Fibroblast of pulmonary artery (primary cell): ENCODE measurements at regions not wholly inside any gene's neighbourhood (a gene's known extent, or its start where the extent isn't known, plus 50 kb on each side); places are given as distances from the start of the nearest gene placed in this dataset.

Experiments used
- DNase-seq: peaks from one replicate; pipeline ENCODE4 v3.0.0-alpha.2; 2010; ENCODE audit warnings: low read depth
- H3K4me3 ChIP-seq: replicated peaks from 2 replicates; pipeline ENCODE4 v1.5.1; 2011; ENCODE audit warnings: low read depth, mild to moderate bottlenecking, control low read depth, low read length, moderate library complexity
- TF ChIP-seq, protein P1 (sequence below): IDR thresholded peaks from 2 replicates; pipeline ENCODE4 v1.5.1; 2011; ENCODE audit warnings: mild to moderate bottlenecking, control low read depth, low read length, inconsistent platforms; ENCODE audit errors: missing control alignments

DNA sequence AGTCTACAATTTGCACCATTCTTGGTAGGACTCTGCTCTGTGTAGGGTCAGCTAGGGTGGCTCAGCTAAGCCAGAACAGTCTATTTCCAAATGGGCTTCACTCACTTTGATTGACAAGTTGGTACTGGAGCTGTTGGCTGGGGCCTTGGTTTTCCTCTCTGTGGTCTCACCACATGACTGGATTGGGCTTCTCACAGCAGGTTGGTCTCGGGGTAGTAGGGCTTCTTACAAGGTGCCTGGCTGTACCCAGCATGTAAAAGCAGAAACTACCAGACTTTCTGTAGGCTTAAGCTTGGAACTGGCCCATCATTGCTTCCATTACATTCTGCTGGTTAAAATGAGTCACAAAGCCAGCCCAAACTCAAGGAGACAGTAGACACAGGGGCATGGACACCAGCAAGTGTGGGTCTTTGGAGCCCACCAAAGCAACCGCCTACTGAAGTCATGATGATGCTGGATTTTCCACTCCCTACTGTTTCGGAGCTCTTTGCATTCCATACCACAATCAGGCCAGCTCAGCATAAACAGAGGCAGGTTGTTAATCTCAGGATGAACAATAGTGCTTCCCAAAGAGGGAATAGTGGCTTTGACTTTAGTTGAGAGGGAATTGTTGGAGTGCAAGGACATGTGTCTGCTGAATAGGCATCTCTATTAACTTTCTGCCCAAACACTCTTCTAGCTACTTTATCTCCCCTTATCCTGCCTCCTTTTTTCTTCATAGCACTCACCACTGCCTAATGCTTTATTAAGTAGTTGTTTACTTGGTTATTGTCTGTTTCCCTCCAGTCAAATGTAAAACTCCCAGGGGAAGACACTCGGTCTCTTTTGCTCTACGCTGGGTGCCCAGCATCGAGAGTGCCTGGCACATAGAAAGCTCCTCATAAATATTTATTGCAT lies 78.0 kb upstream of the RARB start:
- DNase-seq: no peak
- TF ChIP-seq, protein P1, sequence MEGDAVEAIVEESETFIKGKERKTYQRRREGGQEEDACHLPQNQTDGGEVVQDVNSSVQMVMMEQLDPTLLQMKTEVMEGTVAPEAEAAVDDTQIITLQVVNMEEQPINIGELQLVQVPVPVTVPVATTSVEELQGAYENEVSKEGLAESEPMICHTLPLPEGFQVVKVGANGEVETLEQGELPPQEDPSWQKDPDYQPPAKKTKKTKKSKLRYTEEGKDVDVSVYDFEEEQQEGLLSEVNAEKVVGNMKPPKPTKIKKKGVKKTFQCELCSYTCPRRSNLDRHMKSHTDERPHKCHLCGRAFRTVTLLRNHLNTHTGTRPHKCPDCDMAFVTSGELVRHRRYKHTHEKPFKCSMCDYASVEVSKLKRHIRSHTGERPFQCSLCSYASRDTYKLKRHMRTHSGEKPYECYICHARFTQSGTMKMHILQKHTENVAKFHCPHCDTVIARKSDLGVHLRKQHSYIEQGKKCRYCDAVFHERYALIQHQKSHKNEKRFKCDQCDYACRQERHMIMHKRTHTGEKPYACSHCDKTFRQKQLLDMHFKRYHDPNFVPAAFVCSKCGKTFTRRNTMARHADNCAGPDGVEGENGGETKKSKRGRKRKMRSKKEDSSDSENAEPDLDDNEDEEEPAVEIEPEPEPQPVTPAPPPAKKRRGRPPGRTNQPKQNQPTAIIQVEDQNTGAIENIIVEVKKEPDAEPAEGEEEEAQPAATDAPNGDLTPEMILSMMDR: no peak
- H3K4me3 ChIP-seq: no peak overlapping the region

DNA sequence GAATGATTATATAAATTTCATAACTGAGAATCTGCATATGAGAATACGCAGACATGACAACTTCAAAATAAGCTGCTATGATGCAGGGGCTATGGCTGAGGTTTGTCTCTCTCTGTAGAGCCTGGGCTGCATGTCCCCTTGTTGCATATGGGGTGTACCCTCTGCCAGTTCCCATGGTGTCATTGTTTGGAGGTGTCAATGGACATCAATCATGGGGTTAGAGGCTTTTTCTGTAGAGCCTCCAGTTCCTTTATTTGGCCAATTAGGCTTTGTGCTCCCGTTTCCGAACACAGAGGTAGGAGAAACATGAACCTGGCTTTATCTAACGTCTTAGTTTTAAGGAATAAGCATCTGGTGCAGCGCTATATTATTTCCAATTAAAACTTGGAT lies 77.3 kb upstream of the RARB start:
- no peak overlapping the region for H3K4me3 ChIP-seq
- TF ChIP-seq, protein P1: no peak

DNA sequence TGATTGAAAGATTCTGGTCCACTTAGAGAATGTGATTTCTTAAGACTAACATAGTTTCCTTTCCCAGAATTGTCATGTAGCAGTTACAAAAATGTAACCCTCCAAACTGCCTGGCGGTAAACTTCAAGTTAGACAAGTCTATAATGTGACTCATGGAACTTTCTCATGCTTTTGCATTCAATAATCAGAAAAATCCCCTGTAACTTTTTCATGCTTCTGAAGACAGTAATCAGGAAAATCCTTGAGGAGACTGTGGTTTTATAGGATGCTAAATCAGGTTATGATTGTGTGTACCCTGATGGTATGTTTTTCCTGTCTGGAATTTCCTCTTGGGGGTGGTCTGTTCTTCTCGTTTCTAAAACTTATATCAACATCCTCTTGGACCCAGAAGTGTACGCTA lies 74.0 kb upstream of the RARB start:
- peak; percentile 8 for DNase-seq
- no peak overlapping the region for H3K4me3 ChIP-seq
- TF ChIP-seq, protein P1: no peak

More for the DNA sequence above, 77.3 kb upstream of the RARB start:
- no peak for DNase-seq

DNA sequence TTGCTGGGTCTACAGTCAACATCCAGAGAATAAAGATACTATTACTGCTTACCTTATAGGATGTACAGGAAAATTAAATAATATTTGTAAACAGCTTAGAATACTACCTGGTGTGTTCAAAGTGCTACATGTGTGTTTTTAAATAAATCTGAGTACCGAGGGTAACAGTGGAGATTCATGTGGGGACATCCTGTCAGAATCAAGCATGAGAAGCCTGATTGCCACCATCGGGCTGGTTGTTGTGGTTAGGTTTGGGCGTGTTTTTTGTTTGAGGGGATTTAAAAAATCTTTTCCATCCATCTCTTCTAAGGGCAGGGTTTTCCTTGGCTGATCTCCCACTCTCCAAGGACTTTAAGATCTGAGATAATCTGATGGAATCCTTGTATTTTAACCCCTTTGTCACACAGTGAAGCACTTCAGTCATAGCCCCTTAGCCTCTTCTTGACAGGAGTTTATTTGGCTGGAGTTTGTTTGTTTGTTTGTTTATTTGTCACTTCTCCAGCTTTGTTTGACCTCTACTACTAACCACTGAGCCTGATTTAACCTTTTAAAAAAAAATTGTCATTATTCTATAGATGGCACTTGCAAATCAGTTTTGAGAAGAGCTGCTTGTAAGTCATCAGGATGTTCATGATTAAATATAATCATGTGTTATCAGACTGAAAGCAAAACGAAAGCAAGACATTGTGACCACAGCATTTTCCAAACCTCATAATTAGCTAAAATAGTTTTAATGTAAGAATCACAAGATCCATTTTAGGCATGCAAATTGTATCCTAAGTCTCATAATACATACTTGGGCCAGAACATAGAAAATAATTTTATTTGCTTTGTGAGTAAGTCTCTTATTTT lies 72.8 kb upstream of the RARB start:
- TF ChIP-seq, protein P1: no peak
- no peak overlapping the region for H3K4me3 ChIP-seq
- DNase-seq: no peak

DNA sequence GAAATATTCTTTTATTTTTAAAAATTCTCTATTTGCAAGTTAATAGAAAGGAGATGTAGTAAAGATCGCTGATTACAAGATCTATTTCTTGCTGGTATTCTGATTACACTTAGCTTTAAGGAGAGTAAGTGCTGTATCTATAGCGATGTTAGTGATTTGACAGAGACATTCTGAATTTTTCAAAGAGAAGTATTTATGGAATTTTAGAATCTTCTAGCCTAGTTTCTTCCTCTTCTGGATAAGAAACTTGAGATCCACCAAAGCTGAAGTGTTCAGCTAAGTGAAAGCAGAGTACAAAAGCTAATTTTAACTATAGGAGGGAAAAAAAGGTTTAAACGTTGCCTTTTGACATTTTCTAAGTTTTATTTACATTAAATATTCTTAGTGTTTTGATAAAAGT lies 72.1 kb upstream of the RARB start:
- H3K4me3 ChIP-seq: no peak overlapping the region
- TF ChIP-seq, protein P1: no peak
- DNase-seq: no peak

DNA sequence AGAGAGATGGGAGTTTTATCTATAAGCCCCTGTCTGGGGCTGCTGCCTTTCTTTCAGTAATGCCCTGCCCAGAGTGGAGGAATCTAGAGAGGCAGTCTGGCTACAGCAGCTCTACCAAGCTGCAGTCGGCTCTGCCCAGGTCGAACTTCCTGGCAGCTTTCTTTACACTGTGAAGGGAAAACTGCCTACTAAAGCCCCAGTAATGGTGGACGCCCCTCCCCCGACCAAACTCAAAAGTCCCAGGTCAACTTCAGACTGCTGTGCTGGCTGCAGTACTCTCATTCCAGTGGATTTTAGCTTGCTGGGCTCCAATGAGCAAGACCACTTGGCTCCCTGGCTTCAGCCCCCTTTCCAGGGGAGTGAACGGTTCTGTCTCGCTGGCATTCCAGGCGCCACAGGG lies 65.9 kb upstream of the RARB start:
- no peak for DNase-seq
- H3K4me3 ChIP-seq: no peak overlapping the region
- TF ChIP-seq, protein P1: no peak
